OCI-LY1 (cell line): ENCODE measurements at regions not wholly inside any gene's neighbourhood (a gene's known extent, or its start where the extent isn't known, plus 50 kb on each side); places are given as distances from the start of the nearest gene placed in this dataset.
"Not testable (repeated sequence)": the region's sequence is repeated elsewhere in the genome, so short reads cannot be mapped to it uniquely, and the experiment has no call there.

Experiments
- H2AFZ ChIP-seq: fragments of 200-600 bp; sonication (generic), shearing (Covaris generic); 2 replicates; pipeline ENCODE4 v1.6.0; 2014; ENCODE audit warnings: antibody characterized with exemption, mild to moderate bottlenecking, low read length
- H3F3A ChIP-seq: fragments of 200-600 bp; sonication (generic), shearing (Covaris generic); 2 replicates; pipeline ENCODE4 v1.6.0; 2014; ENCODE audit warnings: mild to moderate bottlenecking, antibody characterized with exemption, low read length, moderate library complexity; ENCODE audit not compliant: insufficient read depth
- H3K27ac ChIP-seq: fragments of 200-600 bp; sonication (generic); 2 replicates; pipeline ENCODE4 v1.5.1; 2014; ENCODE audit warnings: low read length, mixed run types, mild to moderate bottlenecking, low read depth; ENCODE audit not compliant: poor library complexity, severe bottlenecking
- H3K27me3 ChIP-seq: fragments of 200-600 bp; sonication (generic); 2 replicates; pipeline ENCODE4 v1.6.0; 2014; ENCODE audit warnings: antibody characterized with exemption, mild to moderate bottlenecking, low read length, moderate library complexity; ENCODE audit not compliant: insufficient read depth
- H3K36me3 ChIP-seq: fragments of 200-600 bp; sonication (generic); 2 replicates; pipeline ENCODE4 v1.6.1; 2014; ENCODE audit warnings: mild to moderate bottlenecking, antibody characterized with exemption, low read length, moderate library complexity, mixed read lengths; ENCODE audit not compliant: insufficient read depth
- H3K4me1 ChIP-seq: fragments of 200-600 bp; sonication (generic); 2 replicates; pipeline ENCODE4 v1.5.1; 2014; ENCODE audit warnings: mild to moderate bottlenecking, low read length, moderate library complexity; ENCODE audit not compliant: insufficient read depth, severe bottlenecking
- H3K4me2 ChIP-seq: fragments of 200-600 bp; sonication (generic), shearing (Covaris generic); 2 replicates; pipeline ENCODE4 v1.6.1; 2014; ENCODE audit warnings: low read length
- H3K4me3 ChIP-seq: fragments of 200-600 bp; sonication (generic); 2 replicates; pipeline ENCODE4 v1.5.1; 2014; ENCODE audit warnings: low read length, low read depth, mild to moderate bottlenecking, mixed read lengths; ENCODE audit not compliant: poor library complexity, severe bottlenecking
- H3K79me2 ChIP-seq: fragments of 200-600 bp; shearing (Covaris generic); 2 replicates; pipeline ENCODE4 v1.6.1; 2016; ENCODE audit warnings: mixed run types, low read length, mixed read lengths; ENCODE audit not compliant: insufficient read depth
- H3K9ac ChIP-seq: fragments of 200-600 bp; sonication (generic), shearing (Covaris generic); 2 replicates; pipeline ENCODE4 v1.6.1; 2014; ENCODE audit warnings: mild to moderate bottlenecking, low read length, mixed read lengths
- H3K9me2 ChIP-seq: fragments of 200-600 bp; sonication (generic), shearing (Covaris generic); 2 replicates; pipeline ENCODE4 v1.6.1; 2014; ENCODE audit warnings: low read depth, mild to moderate bottlenecking, low read length, mixed read lengths
- H3K9me3 ChIP-seq: fragments of 200-600 bp; shearing (Covaris generic); 2 replicates; pipeline ENCODE4 v1.6.1; 2014; ENCODE audit warnings: low read length, mixed read lengths
- H4K20me1 ChIP-seq: fragments of 200-600 bp; sonication (generic), shearing (Covaris generic); 2 replicates; pipeline ENCODE4 v1.6.0; 2016; ENCODE audit warnings: mild to moderate bottlenecking, low read length; ENCODE audit not compliant: insufficient read depth
- EZH2 ChIP-seq: fragments of 200-600 bp; sonication (generic), shearing (Covaris generic); IDR thresholded peaks from 2 replicates; pipeline ENCODE4 v1.8.0; 2017; ENCODE audit warnings: borderline replicate concordance, mixed run types, mild to moderate bottlenecking, antibody characterized with exemption, low read length, moderate library complexity, mixed read lengths
- TF ChIP-seq, protein P1 (sequence below): fragments of 200-600 bp; sonication (generic), shearing (Covaris generic); IDR thresholded peaks from 2 replicates; pipeline ENCODE4 v1.5.1; 2017; ENCODE audit warnings: mild to moderate bottlenecking, antibody characterized with exemption, low read length, moderate library complexity, mixed read lengths

DNA sequence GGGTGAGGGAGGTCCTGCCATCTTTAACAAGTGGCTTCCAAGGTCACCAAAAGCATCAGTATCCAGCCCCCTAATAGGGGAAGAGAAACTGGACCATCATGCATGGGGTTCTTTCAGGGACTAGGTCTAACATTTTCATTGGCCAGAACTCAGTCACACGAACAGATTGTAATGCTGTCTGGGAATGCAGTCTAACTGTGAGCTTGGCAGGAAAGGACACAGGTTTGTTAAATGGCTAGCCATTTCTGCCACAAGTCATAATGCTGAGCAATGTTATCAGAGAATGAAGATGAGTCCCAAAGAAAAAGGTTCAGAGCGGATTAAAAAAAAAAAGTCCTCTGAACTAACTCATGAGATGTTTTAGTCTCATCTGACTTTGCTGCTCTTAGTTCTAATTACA lies 70.9 kb upstream of the TNP1 start:
- Histone ChIP-seq H3K9ac (no peak overlapping the region), H3K4me1 (no peaks in the 10 kb centered on the region), H2AFZ (no peak overlapping the region), H4K20me1 (no peaks in the 10 kb centered on the region), H3K4me3 (no peak overlapping the region), H3K9me2 (no peaks in the 10 kb centered on the region), H3K4me2 (no peak overlapping the region), H3K79me2 (no peaks in the 10 kb centered on the region), H3F3A (no peaks in the 10 kb centered on the region), H3K27ac (no peak overlapping the region), H3K9me3 (no peaks in the 10 kb centered on the region), H3K36me3 (no peaks in the 10 kb centered on the region), H3K27me3 (no peaks in the 10 kb centered on the region)
- no peak for TF ChIP-seq EZH2
- TF ChIP-seq, protein P1, sequence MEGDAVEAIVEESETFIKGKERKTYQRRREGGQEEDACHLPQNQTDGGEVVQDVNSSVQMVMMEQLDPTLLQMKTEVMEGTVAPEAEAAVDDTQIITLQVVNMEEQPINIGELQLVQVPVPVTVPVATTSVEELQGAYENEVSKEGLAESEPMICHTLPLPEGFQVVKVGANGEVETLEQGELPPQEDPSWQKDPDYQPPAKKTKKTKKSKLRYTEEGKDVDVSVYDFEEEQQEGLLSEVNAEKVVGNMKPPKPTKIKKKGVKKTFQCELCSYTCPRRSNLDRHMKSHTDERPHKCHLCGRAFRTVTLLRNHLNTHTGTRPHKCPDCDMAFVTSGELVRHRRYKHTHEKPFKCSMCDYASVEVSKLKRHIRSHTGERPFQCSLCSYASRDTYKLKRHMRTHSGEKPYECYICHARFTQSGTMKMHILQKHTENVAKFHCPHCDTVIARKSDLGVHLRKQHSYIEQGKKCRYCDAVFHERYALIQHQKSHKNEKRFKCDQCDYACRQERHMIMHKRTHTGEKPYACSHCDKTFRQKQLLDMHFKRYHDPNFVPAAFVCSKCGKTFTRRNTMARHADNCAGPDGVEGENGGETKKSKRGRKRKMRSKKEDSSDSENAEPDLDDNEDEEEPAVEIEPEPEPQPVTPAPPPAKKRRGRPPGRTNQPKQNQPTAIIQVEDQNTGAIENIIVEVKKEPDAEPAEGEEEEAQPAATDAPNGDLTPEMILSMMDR, result no peak

DNA sequence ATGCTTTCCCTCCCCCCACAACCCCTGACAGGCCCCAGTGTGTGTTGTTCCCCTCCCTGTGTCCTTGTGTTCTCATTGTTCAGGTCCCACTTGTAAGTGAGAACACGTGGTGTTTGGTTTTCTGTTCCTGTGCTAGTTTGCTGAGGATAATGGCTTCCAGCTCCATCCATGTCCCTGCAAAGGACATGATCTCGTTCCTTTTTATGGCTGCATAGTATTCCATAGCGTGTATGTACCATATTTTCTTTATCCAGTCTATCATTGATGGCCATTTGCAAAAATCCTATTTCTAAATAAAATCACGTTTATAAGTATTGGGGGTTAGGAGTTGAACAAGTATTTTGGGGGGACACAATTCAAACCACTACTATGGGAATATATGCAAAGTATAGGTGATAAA lies 69.5 kb upstream of the TNP1 start:
- H3K9me2 ChIP-seq, H3K4me1 ChIP-seq, H3K36me3 ChIP-seq, H3K79me2 ChIP-seq, H3K4me3 ChIP-seq, H4K20me1 ChIP-seq, H2AFZ ChIP-seq, H3K27me3 ChIP-seq, H3K9me3 ChIP-seq, H3F3A ChIP-seq, H3K27ac ChIP-seq, H3K9ac ChIP-seq, H3K4me2 ChIP-seq: not testable (repeated sequence)

DNA sequence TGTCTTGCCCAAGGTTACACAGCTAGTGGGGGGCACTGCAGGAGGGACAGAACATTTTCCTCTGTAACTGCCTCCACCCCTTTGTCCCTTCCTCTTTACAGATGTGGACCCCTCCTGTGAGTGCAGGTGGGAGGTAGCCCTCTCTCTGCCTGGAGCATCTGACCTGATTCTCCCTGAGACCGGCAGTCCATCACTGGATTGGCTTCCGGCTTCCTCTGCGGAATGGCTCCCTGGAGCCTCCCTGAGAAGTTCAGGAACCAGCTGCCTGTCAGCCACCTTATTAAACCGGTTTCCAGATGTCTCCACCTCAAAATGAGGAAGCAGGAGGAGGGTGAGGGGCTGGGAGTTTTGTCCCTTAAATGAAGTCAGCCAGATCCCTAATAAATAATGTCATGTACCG lies 67.3 kb upstream of the TNP1 start:
- no peaks in the 10 kb centered on the region for H3K9me2 ChIP-seq
- H3K9ac ChIP-seq, result no peak overlapping the region
- H3K4me3 ChIP-seq, result no peak overlapping the region
- H3K27ac ChIP-seq, result no peak overlapping the region
- no peaks in the 10 kb centered on the region for H3K4me1 ChIP-seq
- H3K9me3 ChIP-seq, result no peaks in the 10 kb centered on the region
- TF ChIP-seq, protein P1, result no peak
- no peak for TF ChIP-seq EZH2
- no peaks in the 10 kb centered on the region for H3K27me3 ChIP-seq
- H3K4me2 ChIP-seq, result no peak overlapping the region
- H4K20me1 ChIP-seq, result no peaks in the 10 kb centered on the region
- H3K36me3 ChIP-seq, result no peaks in the 10 kb centered on the region
- no peak overlapping the region for H2AFZ ChIP-seq
- no peaks in the 10 kb centered on the region for H3F3A ChIP-seq
- no peaks in the 10 kb centered on the region for H3K79me2 ChIP-seq

DNA sequence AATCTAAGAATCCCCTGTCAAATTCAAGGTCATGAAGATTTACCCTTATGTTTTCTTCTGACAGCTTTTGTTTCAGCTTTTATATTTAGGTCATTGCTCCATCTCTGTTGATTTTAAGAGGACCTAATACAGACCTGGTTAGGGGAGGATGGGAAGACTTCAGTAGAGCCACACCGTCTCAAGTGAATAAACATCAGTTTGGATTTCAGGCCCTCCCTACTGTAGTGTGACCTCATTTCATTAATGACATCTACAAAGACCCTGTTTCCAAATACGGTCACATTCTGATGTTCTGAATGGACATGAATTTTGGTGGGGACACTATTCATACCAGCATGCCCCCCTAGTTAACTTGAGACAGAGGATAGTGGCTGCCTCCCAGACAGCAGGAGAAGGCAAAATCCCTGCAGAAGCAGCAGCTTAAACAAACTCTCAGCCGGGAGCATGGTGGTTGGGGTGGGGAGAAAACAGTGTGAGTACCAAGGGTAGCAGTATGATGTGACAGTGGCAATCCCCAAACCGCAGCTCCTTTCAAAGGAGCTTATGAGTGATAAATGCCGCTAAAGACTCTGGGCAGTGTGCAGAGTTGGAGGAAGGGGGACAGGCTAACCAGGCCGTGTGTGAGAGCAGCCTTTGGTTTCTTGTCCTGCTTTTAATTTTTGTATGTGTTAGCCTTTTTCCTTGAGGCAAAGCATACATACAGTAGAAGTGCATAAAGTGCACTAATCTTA lies 65.9 kb upstream of the TNP1 start:
- no peaks in the 10 kb centered on the region for H3K27me3 ChIP-seq
- no peak overlapping the region for H3K9ac ChIP-seq
- H3F3A ChIP-seq, result no peaks in the 10 kb centered on the region
- no peaks in the 10 kb centered on the region for H3K79me2 ChIP-seq
- no peak for TF ChIP-seq EZH2
- TF ChIP-seq, protein P1, result no peak
- H3K9me2 ChIP-seq, result no peaks in the 10 kb centered on the region
- H3K4me1 ChIP-seq, result no peaks in the 10 kb centered on the region
- H2AFZ ChIP-seq, result no peak overlapping the region
- no peak overlapping the region for H3K4me3 ChIP-seq
- H3K4me2 ChIP-seq, result no peak overlapping the region
- H4K20me1 ChIP-seq, result no peaks in the 10 kb centered on the region
- no peaks in the 10 kb centered on the region for H3K9me3 ChIP-seq
- no peaks in the 10 kb centered on the region for H3K36me3 ChIP-seq
- H3K27ac ChIP-seq, result no peak overlapping the region
